IMR-90 (cell line): ENCODE measurements at regions not wholly inside any gene's neighbourhood (a gene's known extent, or its start where the extent isn't known, plus 50 kb on each side); places are given as distances from the start of the nearest gene placed in this dataset.
A peak's percentile ranks its signal among the peaks of the same experiment; 100 is the strongest.

ENCODE experiments used
- ATAC-seq: fragments of 200-7000 bp; cut with Tn5 transposase; 2 replicates; pipeline ENCODE4 v1.9.1; 2020; ENCODE audit warnings: low read depth, mild to moderate bottlenecking, moderate library complexity
- BruUV-seq: library from RNA; stranded (reverse); fragments of 400-500 nt; replicated peaks from 2 replicates; lab custom pipeline; 2021; lab: Mats Ljungman, UMichigan
- CTCF ChIA-PET: fragments of 300-600 bp; formaldehyde crosslinking; extraction: SDS; loops from one replicate; lab custom pipeline; 2021; ENCODE audit warnings: antibody characterized with exemption; lab: Yijun Ruan, JAX
- POLR2A ChIA-PET: fragments of 300-600 bp; sonication (Branson Sonifier 250); formaldehyde crosslinking; loops from one replicate; lab custom pipeline; 2022; ENCODE audit warnings: antibody characterized with exemption; ENCODE audit not compliant: unreplicated experiment; lab: Charles Lee
- DNase-seq: peaks from one replicate; pipeline ENCODE4 v3.0.0; 2013
- H2AFZ ChIP-seq: replicated peaks from 2 replicates; pipeline ENCODE3; 2013; ENCODE audit warnings: low read length, mild to moderate bottlenecking; ENCODE audit not compliant: poor library complexity
- H2AK5ac ChIP-seq: 2 replicates; pipeline ENCODE4 v1.6.1; 2013; ENCODE audit warnings: low read depth, low read length, inconsistent platforms
- H2AK9ac ChIP-seq: replicated peaks from 2 replicates; pipeline ENCODE3; 2013; ENCODE audit warnings: mild to moderate bottlenecking, low read depth, low read length, moderate library complexity; ENCODE audit not compliant: poor library complexity
- H2BK120ac ChIP-seq: 2 replicates; pipeline ENCODE4 v1.6.1; 2013; ENCODE audit warnings: low read depth, low read length, inconsistent platforms
- H2BK15ac ChIP-seq: 3 replicates; pipeline ENCODE4 v1.6.1; 2013; ENCODE audit warnings: low read depth, low read length, inconsistent platforms
- H2BK20ac ChIP-seq: 2 replicates; pipeline ENCODE4 v1.6.1; 2013; ENCODE audit warnings: low read depth, mild to moderate bottlenecking, inconsistent platforms, low read length, moderate library complexity
- H2BK5ac ChIP-seq: 2 replicates; pipeline ENCODE4 v1.6.1; 2013; ENCODE audit warnings: mild to moderate bottlenecking, low read depth, low read length, inconsistent platforms; ENCODE audit not compliant: poor library complexity, severe bottlenecking
- H3K14ac ChIP-seq: replicated peaks from 2 replicates; pipeline ENCODE4 v1.6.1; 2013; ENCODE audit warnings: low read depth, low read length, inconsistent platforms
- H3K18ac ChIP-seq: 2 replicates; pipeline ENCODE4 v1.6.1; 2013; ENCODE audit warnings: low read depth, low read length, control low read depth
- H3K23ac ChIP-seq: 2 replicates; pipeline ENCODE4 v1.6.1; 2013; ENCODE audit warnings: low read depth, low read length, inconsistent platforms
- H3K27ac ChIP-seq: 2 replicates; pipeline ENCODE4 v1.5.1; 2013; ENCODE audit warnings: mild to moderate bottlenecking, control low read depth, low read length; ENCODE audit not compliant: insufficient read depth
- H3K27me3 ChIP-seq: 2 replicates; pipeline ENCODE4 v1.6.1; 2013; ENCODE audit warnings: low read length; ENCODE audit not compliant: control insufficient read depth, insufficient read depth
- H3K36me3 ChIP-seq: 2 replicates; pipeline ENCODE4 v1.6.1; 2013; ENCODE audit warnings: low read length, mixed read lengths; ENCODE audit not compliant: control insufficient read depth, insufficient read depth
- H3K4ac ChIP-seq: 2 replicates; pipeline ENCODE4 v1.6.1; 2013; ENCODE audit warnings: low read depth, low read length, inconsistent platforms
- H3K4me1 ChIP-seq: 2 replicates; pipeline ENCODE4 v1.6.1; 2013; ENCODE audit warnings: low read length, mixed read lengths; ENCODE audit not compliant: control insufficient read depth, insufficient read depth
- H3K4me2 ChIP-seq: 2 replicates; pipeline ENCODE4 v1.6.1; 2013; ENCODE audit warnings: low read depth, mild to moderate bottlenecking, control low read depth, low read length, moderate library complexity
- H3K4me3 ChIP-seq: 2 replicates; pipeline ENCODE4 v1.5.1; 2013; ENCODE audit warnings: low read depth, mild to moderate bottlenecking, control low read depth, low read length, moderate library complexity; ENCODE audit not compliant: insufficient read depth
- H3K56ac ChIP-seq: 2 replicates; pipeline ENCODE4 v1.6.1; 2013; ENCODE audit warnings: low read length, inconsistent platforms; ENCODE audit not compliant: insufficient read depth; ENCODE audit errors: extremely low read depth
- H3K79me1 ChIP-seq, 2 experiments: 2 replicates each; pipeline ENCODE4 v1.6.1; 2013; ENCODE audit warnings: low read length in 2 of 2, inconsistent platforms in 1 of 2, low read depth in 1 of 2
- H3K9ac ChIP-seq: 2 replicates; pipeline ENCODE4 v1.6.1; 2013; ENCODE audit warnings: low read depth, low read length, control low read depth
- H3K9me1 ChIP-seq: 2 replicates; pipeline ENCODE4 v1.6.1; 2013; ENCODE audit warnings: low read length, inconsistent platforms; ENCODE audit not compliant: insufficient read depth
- H3K9me3 ChIP-seq: 2 replicates; pipeline ENCODE4 v1.6.1; 2013; ENCODE audit warnings: low read length; ENCODE audit not compliant: control insufficient read depth, insufficient read depth
- H4K20me1 ChIP-seq: 2 replicates; pipeline ENCODE4 v1.6.1; 2013; ENCODE audit warnings: low read length, inconsistent platforms; ENCODE audit not compliant: insufficient read depth
- H4K5ac ChIP-seq: 2 replicates; pipeline ENCODE4 v1.6.1; 2013; ENCODE audit warnings: mild to moderate bottlenecking, low read depth, low read length, control low read depth
- H4K8ac ChIP-seq, 2 experiments: 2 replicates each; pipeline ENCODE4 v1.6.1; 2013; ENCODE audit warnings: low read depth in 2 of 2, low read length in 2 of 2, control low read depth in 1 of 2, inconsistent platforms in 1 of 2
- H4K91ac ChIP-seq: 2 replicates; pipeline ENCODE4 v1.6.1; 2013; ENCODE audit warnings: low read depth, low read length, inconsistent platforms; ENCODE audit not compliant: insufficient read depth
- MAFK ChIP-seq: IDR thresholded peaks from 2 replicates; pipeline ENCODE4 v1.6.1; 2012; ENCODE audit warnings: low read depth, low read length, improper control_type of control experiment
- SMC3 ChIP-seq: fragments of 150-350 bp; IDR thresholded peaks from 2 replicates; pipeline ENCODE4 v1.6.1; 2016; ENCODE audit warnings: low read depth, mild to moderate bottlenecking, antibody characterized with exemption, low read length, moderate library complexity
- WGBS, 2 experiments: methylation state at CpG; one replicate each; pipeline versions ENCODE4 v1.1.5 to v1.1.7; 2013; ENCODE audit warnings: missing lambda C conversion rate in 2 of 2; ENCODE audit not compliant: insufficient read length in 1 of 2; ENCODE audit errors: extremely low coverage in 2 of 2; 5-methylcytosine and 5-hydroxymethylcytosine counted together
- dilution Hi-C: fragments of 300-500 bp; cut with HindIII; formaldehyde crosslinking; loops from one replicate; pipeline ENCODE4 v1.14.3; 2018; ENCODE audit warnings: low sequenced_read_pairs; ENCODE audit not compliant: unreplicated experiment
- in situ Hi-C: fragments of 300-500 bp; cut with MboI; formaldehyde crosslinking; loops from 3 replicates; pipeline ENCODE4 v1.14.3; 2019; ENCODE audit warnings: low sequenced_read_pairs, inconsistent platforms, mixed read lengths
- intact Hi-C: fragments of 100-400 bp; cut with micrococcal nuclease; formaldehyde crosslinking; loops from 2 replicates; pipeline ENCODE4 v1.10.0; 2022

GRCh38 chr20:43393052-43393451 lies 64.6 kb upstream of the SRSF6 start:
- CTCF ChIA-PET = no interaction called here
- H4K5ac ChIP-seq = no peak overlapping the region

More at GRCh38 chr20:43393052-43393451, 64.6 kb upstream of the SRSF6 start:
- dilution Hi-C loops (no loop called here), intact Hi-C loops (no loop called here), in situ Hi-C loops (no loop called here)
- Histone ChIP-seq H3K36me3 (no peaks in the 10 kb centered on the region), H3K27me3 (no peaks in the 10 kb centered on the region; the same call in none of the 2 replicates), H3K56ac (no peak overlapping the region), H3K27ac (no peak overlapping the region), H3K9ac (no peak overlapping the region), H4K20me1 (no peaks in the 10 kb centered on the region), H3K79me1 (no peaks in the 10 kb centered on the region), H3K23ac (no peak overlapping the region), H2AFZ (no peak overlapping the region), H3K4me1 (no peaks in the 10 kb centered on the region), H4K91ac (no peak overlapping the region), H3K18ac (no peak overlapping the region), H2BK15ac (no peak overlapping the region), H2AK5ac (no peak overlapping the region), H2BK20ac (no peak overlapping the region), H2BK120ac (no peak overlapping the region), H2AK9ac (no peak overlapping the region), H3K9me1 (no peaks in the 10 kb centered on the region), H3K4me3 (no peak overlapping the region), H3K14ac (no peak overlapping the region), H2BK5ac (no peak overlapping the region), H3K4ac (no peak overlapping the region), H3K4me2 (no peak overlapping the region), H3K9me3 (no peaks in the 10 kb centered on the region), H4K8ac (no peak overlapping the region)
- POLR2A ChIA-PET = no interaction called here
- peak; percentile 34; the same call in 1 of the 2 replicates for TF ChIP-seq MAFK
- TF ChIP-seq SMC3 = no peak
- WGBS, 2 experiments = no CpG with 5 or more reads among the region's 3 CpGs
- no peak for ATAC-seq
- no TSS peak for BruUV-seq
- no peak for DNase-seq
